WTC11 (cell line): ENCODE measurements at regions not wholly inside any gene's neighbourhood (a gene's known extent, or its start where the extent isn't known, plus 50 kb on each side); places are given as distances from the start of the nearest gene placed in this dataset.

Source experiments
- ATAC-seq: fragments of 200-7000 bp; cut with Tn5 transposase; 2 replicates; pipeline ENCODE4 v1.10.0; 2021; ENCODE audit warnings: mild to moderate bottlenecking, moderate library complexity
- CTCF ChIA-PET: fragments of 300-600 bp; sonication (Branson Sonifier 250); formaldehyde crosslinking; loops from one replicate; lab custom pipeline; 2021; ENCODE audit warnings: antibody characterized with exemption; lab: Charles Lee
- POLR2A ChIA-PET: fragments of 350-600 bp; sonication (Branson Sonifier 250); formaldehyde crosslinking; loops from one replicate; lab custom pipeline; 2021; ENCODE audit warnings: antibody characterized with exemption; lab: Charles Lee
- DNase-seq: peaks from one replicate; pipeline ENCODE4 v3.0.0; 2021; ENCODE audit warnings: low spot score
- H3K27ac Mint-ChIP-seq: 2 replicates; pipeline ENCODE4 v1.8.0; 2021; ENCODE audit warnings: mixed read lengths
- H3K27me3 Mint-ChIP-seq: 2 replicates; pipeline ENCODE4 v1.8.0; 2021; ENCODE audit warnings: low read depth, mild to moderate bottlenecking, moderate library complexity, mixed read lengths
- H3K36me3 Mint-ChIP-seq: 2 replicates; pipeline ENCODE4 v1.8.0; 2021; ENCODE audit warnings: mixed read lengths
- H3K4me1 Mint-ChIP-seq: 2 replicates; pipeline ENCODE4 v1.8.0; 2022; ENCODE audit warnings: mixed read lengths
- H3K4me3 Mint-ChIP-seq: 2 replicates; pipeline ENCODE4 v1.8.0; 2021; ENCODE audit warnings: mild to moderate bottlenecking, moderate library complexity, mixed read lengths
- H3K9me3 Mint-ChIP-seq: 2 replicates; pipeline ENCODE4 v1.8.0; 2021; ENCODE audit warnings: mixed read lengths
- ATF3 ChIP-seq: sonication (generic); formaldehyde crosslinking; conservative IDR thresholded peaks from 2 replicates; pipeline ENCODE4 v1.8.1; 2022; ENCODE audit warnings: mild to moderate bottlenecking, missing genetic modification reagents
- CDX4 ChIP-seq: fragments of 250-450 bp; sonication (Bioruptor Pico); IDR thresholded peaks from 2 replicates; pipeline ENCODE4 v1.9.0; 2021; ENCODE audit warnings: moderate library complexity, mild to moderate bottlenecking, inconsistent platforms, borderline replicate concordance
- CREB1 ChIP-seq: sonication (generic); formaldehyde crosslinking; IDR thresholded peaks from 2 replicates; pipeline ENCODE4 v1.8.0; 2023; ENCODE audit warnings: mild to moderate bottlenecking, missing genetic modification reagents
- CREM ChIP-seq: sonication (generic); formaldehyde crosslinking; IDR thresholded peaks from 2 replicates; pipeline ENCODE4 v1.8.1; 2022; ENCODE audit warnings: mild to moderate bottlenecking, missing genetic modification reagents, moderate library complexity
- E2F4 ChIP-seq: sonication (generic); formaldehyde crosslinking; IDR thresholded peaks from 2 replicates; pipeline ENCODE4 v1.8.1; 2022; ENCODE audit warnings: low read depth, mild to moderate bottlenecking, moderate library complexity, missing genetic modification reagents, borderline replicate concordance
- EMX1 ChIP-seq: fragments of 250-450 bp; sonication (Bioruptor Pico); IDR thresholded peaks from 2 replicates; pipeline ENCODE4 v1.8.0; 2021; ENCODE audit warnings: mild to moderate bottlenecking
- ESRRA ChIP-seq: sonication (generic); formaldehyde crosslinking; IDR thresholded peaks from 2 replicates; pipeline ENCODE4 v1.8.1; 2022; ENCODE audit warnings: mild to moderate bottlenecking, missing genetic modification reagents, borderline replicate concordance
- FOXJ3 ChIP-seq: sonication (generic); formaldehyde crosslinking; IDR thresholded peaks from 2 replicates; pipeline ENCODE4 v1.9.0; 2021; ENCODE audit warnings: missing genetic modification reagents, mild to moderate bottlenecking, borderline replicate concordance
- FOXP4 ChIP-seq: sonication (generic); formaldehyde crosslinking; IDR thresholded peaks from 2 replicates; pipeline ENCODE4 v1.8.0; 2022; ENCODE audit warnings: mild to moderate bottlenecking, missing genetic modification reagents
- JUN ChIP-seq: sonication (generic); formaldehyde crosslinking; IDR thresholded peaks from 2 replicates; pipeline ENCODE4 v1.8.0; 2023; ENCODE audit warnings: mild to moderate bottlenecking, missing genetic modification reagents
- MAX ChIP-seq: sonication (generic); formaldehyde crosslinking; IDR thresholded peaks from 2 replicates; pipeline ENCODE4 v1.8.0; 2022; ENCODE audit warnings: mild to moderate bottlenecking, missing genetic modification reagents
- MLX ChIP-seq: sonication (generic); formaldehyde crosslinking; IDR thresholded peaks from 2 replicates; pipeline ENCODE4 v1.8.1; 2023; ENCODE audit warnings: mild to moderate bottlenecking, missing genetic modification reagents, moderate library complexity
- MXD4 ChIP-seq: fragments of 250-450 bp; sonication (Bioruptor Pico); IDR thresholded peaks from 2 replicates; pipeline ENCODE4 v1.8.0; 2021; ENCODE audit warnings: mild to moderate bottlenecking, moderate library complexity, borderline replicate concordance
- MYBL2 ChIP-seq: sonication (generic); formaldehyde crosslinking; IDR thresholded peaks from 2 replicates; pipeline ENCODE4 v1.8.1; 2023; ENCODE audit warnings: mild to moderate bottlenecking, moderate library complexity, missing genetic modification reagents
- NFATC4 ChIP-seq: fragments of 250-450 bp; sonication (Bioruptor Pico); IDR thresholded peaks from 2 replicates; pipeline ENCODE4 v1.9.0; 2021; ENCODE audit warnings: mild to moderate bottlenecking
- NR1H2 ChIP-seq: sonication (generic); formaldehyde crosslinking; IDR thresholded peaks from 2 replicates; pipeline ENCODE4 v1.9.0; 2021; ENCODE audit warnings: mild to moderate bottlenecking, moderate library complexity, missing genetic modification reagents
- NR2C2 ChIP-seq: sonication (generic); formaldehyde crosslinking; IDR thresholded peaks from 2 replicates; pipeline ENCODE4 v1.8.0; 2022; ENCODE audit warnings: mild to moderate bottlenecking, missing genetic modification reagents
- PREB ChIP-seq: sonication (generic); formaldehyde crosslinking; IDR thresholded peaks from 2 replicates; pipeline ENCODE4 v1.8.1; 2022; ENCODE audit warnings: mild to moderate bottlenecking, missing genetic modification reagents, moderate library complexity, borderline replicate concordance
- SMAD3 ChIP-seq: sonication (generic); formaldehyde crosslinking; IDR thresholded peaks from 2 replicates; pipeline ENCODE4 v1.8.0; 2022; ENCODE audit warnings: missing genetic modification reagents, mild to moderate bottlenecking, borderline replicate concordance
- TCF7 ChIP-seq: sonication (generic); formaldehyde crosslinking; IDR thresholded peaks from 2 replicates; pipeline ENCODE4 v1.8.0; 2022; ENCODE audit warnings: mild to moderate bottlenecking, low read depth, missing genetic modification reagents, moderate library complexity
- ZMAT4 ChIP-seq: fragments of 250-450 bp; sonication (Bioruptor Pico); IDR thresholded peaks from 2 replicates; pipeline ENCODE4 v1.9.0; 2021; ENCODE audit warnings: mild to moderate bottlenecking
- ZNF138 ChIP-seq: sonication (generic); formaldehyde crosslinking; conservative IDR thresholded peaks from 2 replicates; pipeline ENCODE4 v1.8.1; 2022; ENCODE audit warnings: mild to moderate bottlenecking, moderate library complexity, missing genetic modification reagents
- ZNF219 ChIP-seq: sonication (generic); formaldehyde crosslinking; IDR thresholded peaks from 2 replicates; pipeline ENCODE4 v1.8.0; 2023; ENCODE audit warnings: missing genetic modification reagents, mild to moderate bottlenecking, borderline replicate concordance
- ZNF416 ChIP-seq: fragments of 250-450 bp; sonication (Bioruptor Pico); IDR thresholded peaks from 2 replicates; pipeline ENCODE4 v1.9.0; 2021; ENCODE audit warnings: mild to moderate bottlenecking, inconsistent platforms
- ZNF532 ChIP-seq: fragments of 250-450 bp; sonication (Bioruptor Pico); IDR thresholded peaks from 2 replicates; pipeline ENCODE4 v1.9.0; 2021; ENCODE audit warnings: mild to moderate bottlenecking, borderline replicate concordance

- Mint-ChIP-seq H3K27ac (no peak overlapping the region), H3K36me3 (no peaks in the 10 kb centered on the region; the same call in 1 of the 2 replicates), H3K9me3 (peaks cover 15% of the 10 kb centered on the region), H3K27me3 (no peaks in the 10 kb centered on the region; the same call in 1 of the 2 replicates), H3K4me3 (no peak overlapping the region), H3K4me1 (peaks cover 9% of the 10 kb centered on the region)
- ATAC-seq (no peak), DNase-seq (no peak)
- ChIA-PET POLR2A (no interaction called here), CTCF (no interaction called here)
- TF ChIP-seq FOXJ3 (CRISPR knock-in tag) (no peak), NR2C2 (CRISPR knock-in tag) (no peak), ZNF138 (CRISPR knock-in tag) (no peak), CDX4 (CRISPR knock-in tag) (no peak), EMX1 (CRISPR knock-in tag) (no peak), ZNF532 (CRISPR knock-in tag) (no peak), MYBL2 (CRISPR knock-in tag) (no peak), ZNF219 (CRISPR knock-in tag) (no peak), ZMAT4 (CRISPR knock-in tag) (no peak), ESRRA (CRISPR knock-in tag) (no peak), E2F4 (CRISPR knock-in tag) (no peak), TCF7 (CRISPR knock-in tag) (no peak), MAX (CRISPR knock-in tag) (no peak), CREB1 (no peak), NFATC4 (no peak), MXD4 (CRISPR knock-in tag) (no peak), MLX (CRISPR knock-in tag) (no peak), NR1H2 (CRISPR knock-in tag) (no peak)
These were observed 279.8 kb upstream of the EEF2KMT start for GRCh38 chr16:5377280-5377898.

- no peak overlapping the region for H3K4me3 Mint-ChIP-seq
- ChIA-PET CTCF (no interaction called here), POLR2A (no interaction called here)
- H3K36me3 Mint-ChIP-seq = no peaks in the 10 kb centered on the region; the same call in 1 of the 2 replicates
- H3K4me1 Mint-ChIP-seq = peaks cover 9% of the 10 kb centered on the region
- H3K9me3 Mint-ChIP-seq = peaks cover 16% of the 10 kb centered on the region
- no peaks in the 10 kb centered on the region for H3K27me3 Mint-ChIP-seq
- no peak overlapping the region for H3K27ac Mint-ChIP-seq
- ATAC-seq (no peak), DNase-seq (no peak)
- TF ChIP-seq FOXP4 (CRISPR knock-in tag) (no peak), NFATC4 (no peak), CREM (CRISPR knock-in tag) (no peak), JUN (no peak), SMAD3 (CRISPR knock-in tag) (no peak), PREB (no peak), ESRRA (CRISPR knock-in tag) (no peak), ZNF138 (CRISPR knock-in tag) (no peak), ZNF416 (CRISPR knock-in tag) (no peak), ATF3 (CRISPR knock-in tag) (no peak)
These were observed 276.6 kb upstream of the EEF2KMT start for GRCh38 chr16:5374184-5374583.
